ENCODE measurements at regions not wholly inside any gene's neighbourhood (a gene's known extent, or its start where the extent isn't known, plus 50 kb on each side); places are given as distances from the start of the nearest gene placed in this dataset.

GRCh38 chr4:151829309-151829708 is 68.5 kb upstream of the GATB start:
- DNase-seq: no peak

GRCh38 chr4:151824656-151825055 is 63.8 kb upstream of the GATB start:
- no peak for DNase-seq

- DNase-seq: no peak
Measured at GRCh38 chr4:151822331-151822730, 61.5 kb upstream of the GATB start.

- no peak for DNase-seq
Measured at GRCh38 chr4:151820004-151820403, 59.2 kb upstream of the GATB start.

- no peak for DNase-seq
Measured at GRCh38 chr4:151811403-151811802, 50.6 kb upstream of the GATB start.
